Neural progenitor cell (in vitro differentiated cells): ENCODE measurements at regions not wholly inside any gene's neighbourhood (a gene's known extent, or its start where the extent isn't known, plus 50 kb on each side); places are given as distances from the start of the nearest gene placed in this dataset.

Source experiments
- DNase-seq: peaks from one replicate; pipeline ENCODE4 v3.0.0-alpha.2; 2016; ENCODE audit warnings: low spot score
- H2AFZ ChIP-seq: fragments of 200-600 bp; sonication (generic); replicated peaks from 2 replicates; pipeline ENCODE4 v1.6.1; 2016; ENCODE audit warnings: antibody characterized with exemption
- H3F3A ChIP-seq: fragments of 200-600 bp; sonication (generic); 2 replicates; pipeline ENCODE4 v1.6.1; 2016; ENCODE audit warnings: antibody characterized with exemption, low read depth
- H3K27ac ChIP-seq: fragments of 200-600 bp; sonication (generic); 2 replicates; pipeline ENCODE4 v1.5.1; 2016; ENCODE audit warnings: mild to moderate bottlenecking
- H3K27me3 ChIP-seq: fragments of 200-600 bp; sonication (generic); 2 replicates; pipeline ENCODE4 v1.6.1; 2016; ENCODE audit warnings: mild to moderate bottlenecking, moderate library complexity
- H3K36me3 ChIP-seq: fragments of 200-600 bp; sonication (generic); 2 replicates; pipeline ENCODE4 v1.5.1; 2016
- H3K4me1 ChIP-seq: fragments of 200-600 bp; sonication (generic); 2 replicates; pipeline ENCODE4 v1.6.1; 2016; ENCODE audit warnings: mixed run types
- H3K4me2 ChIP-seq: fragments of 200-600 bp; sonication (generic); 2 replicates; pipeline ENCODE4 v1.6.1; 2016
- H3K4me3 ChIP-seq: fragments of 200-600 bp; sonication (generic); 2 replicates; pipeline ENCODE4 v1.5.1; 2016
- H3K79me2 ChIP-seq: fragments of 200-600 bp; sonication (generic); 2 replicates; pipeline ENCODE4 v1.6.1; 2016; ENCODE audit warnings: low read depth
- H3K9ac ChIP-seq: fragments of 200-600 bp; sonication (generic); 2 replicates; pipeline ENCODE4 v1.6.1; 2016
- H3K9me3 ChIP-seq: fragments of 200-600 bp; sonication (generic); 2 replicates; pipeline ENCODE4 v1.5.1; 2016; ENCODE audit warnings: low read depth
- H4K20me1 ChIP-seq: fragments of 200-600 bp; sonication (generic); 2 replicates; pipeline ENCODE4 v1.6.1; 2016; ENCODE audit warnings: low read depth
- H3K27ac Mint-ChIP-seq: 3 replicates; pipeline ENCODE4 v1.8.0; 2021; ENCODE audit warnings: mixed read lengths
- H3K27me3 Mint-ChIP-seq: 2 replicates; pipeline ENCODE4 v1.8.0; 2022; ENCODE audit warnings: low read depth, mild to moderate bottlenecking, inconsistent platforms, moderate library complexity, mixed read lengths; ENCODE audit not compliant: insufficient read depth
- H3K36me3 Mint-ChIP-seq: 3 replicates; pipeline ENCODE4 v1.8.0; 2021; ENCODE audit warnings: mixed read lengths
- H3K4me1 Mint-ChIP-seq: 3 replicates; pipeline ENCODE4 v1.8.0; 2021; ENCODE audit warnings: mixed read lengths
- H3K4me3 Mint-ChIP-seq: 3 replicates; pipeline ENCODE4 v1.8.0; 2021; ENCODE audit warnings: mild to moderate bottlenecking, moderate library complexity, mixed read lengths
- H3K9me3 Mint-ChIP-seq: 3 replicates; pipeline ENCODE4 v1.8.0; 2020; ENCODE audit warnings: mixed read lengths
- EZH2 ChIP-seq: fragments of 200-600 bp; sonication (generic); IDR thresholded peaks from 2 replicates; pipeline ENCODE4 v1.6.1; 2017; ENCODE audit warnings: antibody characterized with exemption, mild to moderate bottlenecking, moderate library complexity
- EZH2phosphoT487 ChIP-seq: fragments of 200-600 bp; sonication (generic); IDR thresholded peaks from 2 replicates; pipeline ENCODE4 v1.6.1; 2017; ENCODE audit warnings: antibody characterized with exemption
- TF ChIP-seq, protein P1 (sequence below): fragments of 200-600 bp; sonication (generic); IDR thresholded peaks from 2 replicates; pipeline ENCODE4 v1.5.1; 2017; ENCODE audit warnings: antibody characterized with exemption, mild to moderate bottlenecking

DNA sequence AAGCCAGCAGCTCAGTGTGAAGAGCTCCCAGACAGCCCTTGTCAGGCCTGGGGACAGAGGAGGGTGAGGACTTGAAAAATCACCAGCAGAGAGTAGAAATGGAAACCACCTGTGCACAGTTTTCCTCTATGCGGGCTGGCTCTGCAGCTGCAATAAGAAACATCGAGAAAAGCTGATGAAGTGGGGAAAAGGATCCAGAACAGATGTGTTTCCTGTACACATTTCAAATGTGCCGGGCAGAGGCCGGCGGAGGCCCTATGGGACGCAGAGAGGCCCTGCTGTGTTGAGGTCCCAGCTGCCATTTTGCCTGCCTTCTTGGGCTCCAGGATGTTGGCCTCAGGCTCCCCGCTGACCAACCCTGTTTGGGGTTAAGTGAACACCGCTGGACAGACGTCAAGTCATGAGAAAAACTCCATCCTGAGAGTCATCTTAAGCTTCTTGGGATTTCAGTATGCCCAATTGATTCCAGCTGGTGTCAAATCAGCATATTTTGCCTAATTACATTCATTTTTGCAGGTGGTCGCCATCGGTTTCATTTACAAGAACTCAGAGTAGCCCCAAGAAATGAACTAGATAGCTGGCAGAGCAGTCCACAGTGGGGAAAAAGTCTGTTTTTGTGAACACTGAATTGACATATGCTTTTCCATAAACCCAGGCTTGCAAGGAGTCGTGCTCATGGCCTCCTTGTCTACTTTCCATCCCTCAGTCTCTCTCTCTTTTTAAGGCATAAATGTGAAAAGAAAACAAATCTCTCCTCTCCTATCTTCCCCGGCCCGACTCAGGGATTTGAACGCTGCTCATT, 150.4 kb upstream of the PHACTR3 start:
- H2AFZ ChIP-seq: no peak overlapping the region
- Mint-ChIP-seq H3K36me3 (no peaks in the 10 kb centered on the region), H3K9me3 (no peaks in the 10 kb centered on the region), H3K4me3 (no peak overlapping the region), H3K27me3 (peaks cover 7% of the 10 kb centered on the region), H3K4me1 (peaks cover 17% of the 10 kb centered on the region), H3K27ac (peak overlapping the region; percentile 87)
- peak overlapping the region; percentile 40 for H3K4me2 ChIP-seq
- H3F3A ChIP-seq: no peaks in the 10 kb centered on the region
- H3K4me3 ChIP-seq: no peak overlapping the region
- H4K20me1 ChIP-seq: no peaks in the 10 kb centered on the region
- no peak overlapping the region for H3K9ac ChIP-seq
- no peaks in the 10 kb centered on the region for H3K36me3 ChIP-seq
- TF ChIP-seq EZH2 (no peak), EZH2phosphoT487 (no peak)
- TF ChIP-seq, protein P1, sequence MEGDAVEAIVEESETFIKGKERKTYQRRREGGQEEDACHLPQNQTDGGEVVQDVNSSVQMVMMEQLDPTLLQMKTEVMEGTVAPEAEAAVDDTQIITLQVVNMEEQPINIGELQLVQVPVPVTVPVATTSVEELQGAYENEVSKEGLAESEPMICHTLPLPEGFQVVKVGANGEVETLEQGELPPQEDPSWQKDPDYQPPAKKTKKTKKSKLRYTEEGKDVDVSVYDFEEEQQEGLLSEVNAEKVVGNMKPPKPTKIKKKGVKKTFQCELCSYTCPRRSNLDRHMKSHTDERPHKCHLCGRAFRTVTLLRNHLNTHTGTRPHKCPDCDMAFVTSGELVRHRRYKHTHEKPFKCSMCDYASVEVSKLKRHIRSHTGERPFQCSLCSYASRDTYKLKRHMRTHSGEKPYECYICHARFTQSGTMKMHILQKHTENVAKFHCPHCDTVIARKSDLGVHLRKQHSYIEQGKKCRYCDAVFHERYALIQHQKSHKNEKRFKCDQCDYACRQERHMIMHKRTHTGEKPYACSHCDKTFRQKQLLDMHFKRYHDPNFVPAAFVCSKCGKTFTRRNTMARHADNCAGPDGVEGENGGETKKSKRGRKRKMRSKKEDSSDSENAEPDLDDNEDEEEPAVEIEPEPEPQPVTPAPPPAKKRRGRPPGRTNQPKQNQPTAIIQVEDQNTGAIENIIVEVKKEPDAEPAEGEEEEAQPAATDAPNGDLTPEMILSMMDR: no peak
- H3K9me3 ChIP-seq: no peaks in the 10 kb centered on the region
- H3K27ac ChIP-seq: no peak overlapping the region
- H3K27me3 ChIP-seq: no peaks in the 10 kb centered on the region
- no peak for DNase-seq
- peaks cover 20% of the 10 kb centered on the region for H3K4me1 ChIP-seq
- H3K79me2 ChIP-seq: no peaks in the 10 kb centered on the region

DNA sequence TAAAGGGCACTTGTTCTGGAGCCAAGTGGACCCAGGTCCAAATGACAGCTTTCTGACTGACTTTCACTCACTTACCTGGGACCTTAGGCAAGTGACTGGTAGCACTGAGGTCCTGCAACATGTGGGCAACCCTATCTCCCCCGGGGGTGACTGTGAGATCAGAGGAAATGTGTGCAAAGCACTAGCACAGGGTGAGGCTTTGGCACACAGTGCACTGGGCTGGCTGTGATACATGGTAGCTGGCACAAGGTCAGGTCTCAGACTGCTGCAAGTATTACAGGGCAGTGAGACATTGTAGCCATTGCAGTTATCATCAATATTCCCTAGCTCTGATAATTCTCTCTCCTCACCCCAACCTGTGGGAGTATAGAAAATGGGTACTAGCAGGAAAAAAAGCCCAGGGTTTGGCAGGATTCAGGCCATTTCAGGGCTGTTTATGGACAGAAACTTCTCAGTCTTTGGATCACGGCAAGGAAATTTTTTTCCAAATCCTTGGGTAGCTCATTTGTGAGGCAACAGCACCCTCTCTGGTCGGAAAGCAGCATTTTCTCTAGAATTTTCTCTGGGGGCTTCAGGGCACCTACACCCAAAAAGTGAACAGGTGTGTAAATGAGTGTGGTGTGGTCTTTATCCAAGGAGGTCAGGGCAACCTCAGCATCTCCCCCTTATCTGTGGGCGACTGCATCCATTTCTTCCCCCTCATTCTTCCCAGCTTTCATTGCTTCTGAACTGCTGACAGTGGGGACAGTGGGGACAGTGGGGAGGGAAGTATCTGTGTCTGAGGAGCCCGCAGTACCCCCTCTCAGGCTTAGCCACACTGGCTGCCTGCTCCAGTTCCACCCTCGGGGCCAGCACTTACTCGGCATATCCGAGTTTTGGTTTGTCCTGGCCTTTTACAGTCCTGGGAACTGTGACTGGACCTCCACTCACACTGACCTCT, 148.7 kb upstream of the PHACTR3 start:
- Histone ChIP-seq H3K79me2 (no peaks in the 10 kb centered on the region), H3K4me2 (no peak overlapping the region)

DNA sequence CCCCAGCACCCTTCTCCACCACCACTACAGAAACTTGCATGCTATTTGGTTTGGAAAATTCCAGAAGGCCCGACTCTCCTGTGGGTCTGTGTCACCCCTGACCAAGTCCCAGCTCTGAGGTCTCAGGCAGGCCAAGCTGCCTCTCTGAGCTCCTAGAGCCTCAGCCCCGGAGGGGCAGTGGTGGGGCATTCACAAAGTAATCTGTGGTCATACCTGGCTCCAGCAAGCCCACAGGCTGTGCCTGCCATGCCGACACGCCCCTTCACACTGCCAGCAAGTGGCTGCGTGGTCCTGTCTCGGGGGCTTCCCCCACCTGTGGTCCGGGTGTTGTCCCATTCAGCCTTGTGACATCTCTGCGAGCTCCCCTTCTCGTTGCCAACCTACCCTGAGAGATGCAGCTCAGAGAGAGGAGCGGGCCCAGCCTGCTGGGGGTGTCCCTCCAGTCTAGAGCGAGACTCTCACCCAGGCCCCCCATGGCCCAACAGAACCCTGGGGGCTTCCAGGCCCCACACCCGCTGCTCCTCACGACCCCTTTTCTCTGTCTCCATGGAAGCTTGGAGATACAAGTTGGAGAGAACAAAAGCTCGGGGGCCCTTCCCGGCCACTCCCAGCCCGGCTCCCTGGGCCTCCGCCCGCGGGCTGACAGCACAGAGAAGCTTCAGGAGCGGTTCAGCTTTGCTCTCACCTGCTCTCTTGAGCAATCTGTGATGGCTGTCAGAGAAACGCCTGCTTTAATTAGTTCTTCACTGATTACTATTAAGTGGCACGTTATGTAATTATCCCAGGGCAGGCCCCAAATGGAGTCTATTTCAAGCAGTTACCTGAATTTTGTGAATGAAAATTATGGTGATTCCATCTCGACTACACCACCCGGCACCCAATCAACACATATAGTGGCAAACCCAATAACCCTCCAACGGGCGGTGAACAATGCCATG, 147.7 kb upstream of the PHACTR3 start:
- H3K36me3 ChIP-seq: no peaks in the 10 kb centered on the region
- DNase-seq: no peak
- H3K27ac Mint-ChIP-seq: no peak overlapping the region

More for the DNA sequence above, 148.7 kb upstream of the PHACTR3 start:
- Histone ChIP-seq H3K4me1 (peaks cover 20% of the 10 kb centered on the region), H2AFZ (peak overlapping the region; percentile 81), H3K27ac (no peak overlapping the region), H3K4me3 (no peak overlapping the region), H3K36me3 (no peaks in the 10 kb centered on the region), H3K27me3 (no peaks in the 10 kb centered on the region), H3K9me3 (no peaks in the 10 kb centered on the region), H3K9ac (no peak overlapping the region), H4K20me1 (no peaks in the 10 kb centered on the region), H3F3A (no peaks in the 10 kb centered on the region)
- no peak for TF ChIP-seq EZH2phosphoT487
- TF ChIP-seq, protein P1: peak; percentile 82
- Mint-ChIP-seq H3K4me1 (peaks cover 17% of the 10 kb centered on the region), H3K36me3 (no peaks in the 10 kb centered on the region), H3K27me3 (peaks cover 9% of the 10 kb centered on the region), H3K4me3 (no peak overlapping the region), H3K9me3 (no peaks in the 10 kb centered on the region), H3K27ac (no peak overlapping the region)
- DNase-seq: peak; percentile 60

More for the DNA sequence above, 147.7 kb upstream of the PHACTR3 start:
- Histone ChIP-seq H3K4me3 (no peak overlapping the region), H3K27ac (no peak overlapping the region), H2AFZ (no peak overlapping the region), H3K27me3 (no peaks in the 10 kb centered on the region), H4K20me1 (no peaks in the 10 kb centered on the region), H3K9me3 (no peaks in the 10 kb centered on the region), H3F3A (no peaks in the 10 kb centered on the region), H3K4me1 (peaks cover 20% of the 10 kb centered on the region), H3K4me2 (no peak overlapping the region), H3K79me2 (no peaks in the 10 kb centered on the region), H3K9ac (no peak overlapping the region)
- Mint-ChIP-seq H3K9me3 (no peaks in the 10 kb centered on the region), H3K4me1 (peaks cover 21% of the 10 kb centered on the region), H3K36me3 (no peaks in the 10 kb centered on the region), H3K27me3 (peaks cover 9% of the 10 kb centered on the region), H3K4me3 (no peak overlapping the region)
- TF ChIP-seq EZH2 (no peak), EZH2phosphoT487 (no peak)
